HEK293 (cell line): ENCODE measurements at regions not wholly inside any gene's neighbourhood (a gene's known extent, or its start where the extent isn't known, plus 50 kb on each side); places are given as distances from the start of the nearest gene placed in this dataset.

Experiments used
- HOXD13 ChIP-seq: sonication (generic); formaldehyde crosslinking; IDR thresholded peaks from 2 replicates; pipeline ENCODE4 v1.8.0; 2022; ENCODE audit warnings: missing genetic modification reagents, borderline replicate concordance
- MYNN ChIP-seq: fragments of 450-650 bp; formaldehyde crosslinking; IDR thresholded peaks from 2 replicates; pipeline ENCODE4 v1.5.1; 2016; ENCODE audit warnings: missing biosample characterization, missing genetic modification characterization, borderline replicate concordance
- ZNF133 ChIP-seq: fragments of 450-650 bp; formaldehyde crosslinking; IDR thresholded peaks from 2 replicates; pipeline ENCODE4 v1.5.1; 2016; ENCODE audit warnings: missing biosample characterization, missing genetic modification characterization
- ZNF155 ChIP-seq: fragments of 450-650 bp; formaldehyde crosslinking; IDR thresholded peaks from 2 replicates; pipeline ENCODE4 v1.5.1; 2016; ENCODE audit warnings: missing biosample characterization, missing genetic modification characterization
- ZNF404 ChIP-seq: fragments of 450-650 bp; formaldehyde crosslinking; IDR thresholded peaks from 2 replicates; pipeline ENCODE4 v1.5.1; 2017; ENCODE audit warnings: missing biosample characterization, missing genetic modification characterization
- ZNF529 ChIP-seq: fragments of 450-650 bp; formaldehyde crosslinking; IDR thresholded peaks from 2 replicates; pipeline ENCODE4 v1.5.1; 2017; ENCODE audit warnings: missing genetic modification characterization, missing biosample characterization; ENCODE audit not compliant: insufficient replicate concordance
- ZNF654 ChIP-seq: fragments of 450-650 bp; formaldehyde crosslinking; IDR thresholded peaks from 2 replicates; pipeline ENCODE4 v1.5.1; 2016; ENCODE audit warnings: low read depth, missing biosample characterization, missing genetic modification characterization
- ZNF660 ChIP-seq: fragments of 450-650 bp; IDR thresholded peaks from 2 replicates; pipeline ENCODE4 v1.5.1; 2018; ENCODE audit warnings: missing biosample characterization, mild to moderate bottlenecking, missing genetic modification characterization
- ZNF707 ChIP-seq: fragments of 450-650 bp; formaldehyde crosslinking; IDR thresholded peaks from 2 replicates; pipeline ENCODE4 v1.5.1; 2016; ENCODE audit warnings: missing biosample characterization, missing genetic modification characterization
- TF ChIP-seq, protein P1 (sequence below): fragments of 450-650 bp; formaldehyde crosslinking; IDR thresholded peaks from 2 replicates; pipeline ENCODE4 v1.5.1; 2016; ENCODE audit warnings: missing biosample characterization, missing genetic modification characterization
- TF ChIP-seq, protein P2 (sequence below): fragments of 450-650 bp; formaldehyde crosslinking; IDR thresholded peaks from 2 replicates; pipeline ENCODE4 v1.5.1; 2016; ENCODE audit warnings: missing biosample characterization, missing genetic modification characterization, low read depth

DNA sequence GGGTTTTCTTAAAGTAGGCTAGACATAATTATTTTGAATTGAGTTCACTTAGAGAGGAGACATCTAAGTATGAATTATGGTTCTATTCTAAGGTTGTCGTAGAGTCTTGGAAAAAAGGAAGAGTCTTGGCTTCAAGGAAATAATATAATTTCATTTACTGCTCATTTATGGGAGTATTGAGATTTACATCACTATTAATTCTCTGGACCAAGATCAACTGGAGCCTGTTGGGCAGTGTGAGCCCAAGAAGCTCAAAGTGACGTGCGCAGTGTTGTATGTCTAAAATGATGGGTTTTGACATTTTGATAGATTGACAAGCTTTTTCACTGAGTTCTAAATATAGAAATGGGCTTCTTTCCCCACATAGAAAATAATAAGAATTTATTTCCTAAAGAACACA is 154.7 kb downstream of the QPCT start:
- TF ChIP-seq, protein P1, sequence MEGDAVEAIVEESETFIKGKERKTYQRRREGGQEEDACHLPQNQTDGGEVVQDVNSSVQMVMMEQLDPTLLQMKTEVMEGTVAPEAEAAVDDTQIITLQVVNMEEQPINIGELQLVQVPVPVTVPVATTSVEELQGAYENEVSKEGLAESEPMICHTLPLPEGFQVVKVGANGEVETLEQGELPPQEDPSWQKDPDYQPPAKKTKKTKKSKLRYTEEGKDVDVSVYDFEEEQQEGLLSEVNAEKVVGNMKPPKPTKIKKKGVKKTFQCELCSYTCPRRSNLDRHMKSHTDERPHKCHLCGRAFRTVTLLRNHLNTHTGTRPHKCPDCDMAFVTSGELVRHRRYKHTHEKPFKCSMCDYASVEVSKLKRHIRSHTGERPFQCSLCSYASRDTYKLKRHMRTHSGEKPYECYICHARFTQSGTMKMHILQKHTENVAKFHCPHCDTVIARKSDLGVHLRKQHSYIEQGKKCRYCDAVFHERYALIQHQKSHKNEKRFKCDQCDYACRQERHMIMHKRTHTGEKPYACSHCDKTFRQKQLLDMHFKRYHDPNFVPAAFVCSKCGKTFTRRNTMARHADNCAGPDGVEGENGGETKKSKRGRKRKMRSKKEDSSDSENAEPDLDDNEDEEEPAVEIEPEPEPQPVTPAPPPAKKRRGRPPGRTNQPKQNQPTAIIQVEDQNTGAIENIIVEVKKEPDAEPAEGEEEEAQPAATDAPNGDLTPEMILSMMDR = no peak
- TF ChIP-seq ZNF133 (tag by site-specific recombination) = no peak
- no peak for TF ChIP-seq ZNF707 (tag by site-specific recombination)
- no peak for TF ChIP-seq MYNN (tag by site-specific recombination)
- no peak for TF ChIP-seq ZNF654 (tag by site-specific recombination)
- no peak for TF ChIP-seq ZNF660 (tag by site-specific recombination)
- TF ChIP-seq ZNF404 (tag by site-specific recombination) = no peak
- no peak for TF ChIP-seq ZNF155
- no peak for TF ChIP-seq HOXD13
- TF ChIP-seq, protein P2, sequence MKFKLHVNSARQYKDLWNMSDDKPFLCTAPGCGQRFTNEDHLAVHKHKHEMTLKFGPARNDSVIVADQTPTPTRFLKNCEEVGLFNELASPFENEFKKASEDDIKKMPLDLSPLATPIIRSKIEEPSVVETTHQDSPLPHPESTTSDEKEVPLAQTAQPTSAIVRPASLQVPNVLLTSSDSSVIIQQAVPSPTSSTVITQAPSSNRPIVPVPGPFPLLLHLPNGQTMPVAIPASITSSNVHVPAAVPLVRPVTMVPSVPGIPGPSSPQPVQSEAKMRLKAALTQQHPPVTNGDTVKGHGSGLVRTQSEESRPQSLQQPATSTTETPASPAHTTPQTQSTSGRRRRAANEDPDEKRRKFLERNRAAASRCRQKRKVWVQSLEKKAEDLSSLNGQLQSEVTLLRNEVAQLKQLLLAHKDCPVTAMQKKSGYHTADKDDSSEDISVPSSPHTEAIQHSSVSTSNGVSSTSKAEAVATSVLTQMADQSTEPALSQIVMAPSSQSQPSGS (tag by site-specific recombination) = no peak
- no peak for TF ChIP-seq ZNF529 (tag by site-specific recombination)
